22Rv1 (cell line): ENCODE measurements at regions not wholly inside any gene's neighbourhood (a gene's known extent, or its start where the extent isn't known, plus 50 kb on each side); places are given as distances from the start of the nearest gene placed in this dataset.

Experiments
- H3K27ac ChIP-seq: fragments of 450-650 bp; 2 replicates; pipeline ENCODE4 v1.5.1; 2017
- ZFX ChIP-seq: fragments of 450-650 bp; IDR thresholded peaks from 2 replicates; pipeline ENCODE4 v1.6.1; 2017; ENCODE audit warnings: antibody characterized with exemption, borderline replicate concordance
- TF ChIP-seq, protein P1 (sequence below): fragments of 450-650 bp; IDR thresholded peaks from 2 replicates; pipeline ENCODE4 v1.5.1; 2017; ENCODE audit warnings: mild to moderate bottlenecking

DNA sequence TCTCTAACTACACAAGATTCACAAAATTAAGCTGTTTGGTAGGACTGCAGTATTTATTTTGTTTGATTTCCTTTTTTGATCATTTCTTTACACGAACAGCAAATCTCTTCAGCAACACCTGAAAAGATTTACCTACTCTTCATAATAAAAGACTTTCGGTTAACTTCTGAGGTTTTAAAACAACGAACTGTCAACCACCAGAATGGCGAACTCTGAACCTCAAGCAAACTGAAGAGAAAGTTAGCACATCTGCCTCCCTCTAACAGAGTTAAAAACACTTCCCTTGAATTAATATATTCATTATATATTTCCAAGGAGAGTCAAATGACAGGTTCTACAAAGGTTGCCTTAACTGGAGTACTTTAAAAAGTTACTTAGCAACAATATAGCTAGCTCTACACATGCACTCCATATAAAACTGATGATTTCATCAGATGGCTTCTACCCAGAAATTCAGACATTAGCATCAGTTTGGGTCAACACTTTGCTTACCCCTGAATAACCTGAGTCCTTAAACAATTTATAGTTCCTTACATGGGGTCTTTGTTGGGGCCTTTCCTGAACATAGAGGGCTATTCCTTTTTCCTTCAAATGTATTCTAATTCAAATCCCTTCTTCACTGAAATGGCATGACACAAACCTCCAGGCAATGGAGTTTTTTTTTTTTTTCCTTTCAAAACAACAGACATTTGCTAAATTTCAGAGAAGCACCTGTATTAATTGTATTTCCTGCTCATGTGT is 118.3 kb downstream of the SEM1 start:
- TF ChIP-seq, protein P1, sequence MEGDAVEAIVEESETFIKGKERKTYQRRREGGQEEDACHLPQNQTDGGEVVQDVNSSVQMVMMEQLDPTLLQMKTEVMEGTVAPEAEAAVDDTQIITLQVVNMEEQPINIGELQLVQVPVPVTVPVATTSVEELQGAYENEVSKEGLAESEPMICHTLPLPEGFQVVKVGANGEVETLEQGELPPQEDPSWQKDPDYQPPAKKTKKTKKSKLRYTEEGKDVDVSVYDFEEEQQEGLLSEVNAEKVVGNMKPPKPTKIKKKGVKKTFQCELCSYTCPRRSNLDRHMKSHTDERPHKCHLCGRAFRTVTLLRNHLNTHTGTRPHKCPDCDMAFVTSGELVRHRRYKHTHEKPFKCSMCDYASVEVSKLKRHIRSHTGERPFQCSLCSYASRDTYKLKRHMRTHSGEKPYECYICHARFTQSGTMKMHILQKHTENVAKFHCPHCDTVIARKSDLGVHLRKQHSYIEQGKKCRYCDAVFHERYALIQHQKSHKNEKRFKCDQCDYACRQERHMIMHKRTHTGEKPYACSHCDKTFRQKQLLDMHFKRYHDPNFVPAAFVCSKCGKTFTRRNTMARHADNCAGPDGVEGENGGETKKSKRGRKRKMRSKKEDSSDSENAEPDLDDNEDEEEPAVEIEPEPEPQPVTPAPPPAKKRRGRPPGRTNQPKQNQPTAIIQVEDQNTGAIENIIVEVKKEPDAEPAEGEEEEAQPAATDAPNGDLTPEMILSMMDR: no peak
- TF ChIP-seq ZFX: no peak
- H3K27ac ChIP-seq: no peak overlapping the region

DNA sequence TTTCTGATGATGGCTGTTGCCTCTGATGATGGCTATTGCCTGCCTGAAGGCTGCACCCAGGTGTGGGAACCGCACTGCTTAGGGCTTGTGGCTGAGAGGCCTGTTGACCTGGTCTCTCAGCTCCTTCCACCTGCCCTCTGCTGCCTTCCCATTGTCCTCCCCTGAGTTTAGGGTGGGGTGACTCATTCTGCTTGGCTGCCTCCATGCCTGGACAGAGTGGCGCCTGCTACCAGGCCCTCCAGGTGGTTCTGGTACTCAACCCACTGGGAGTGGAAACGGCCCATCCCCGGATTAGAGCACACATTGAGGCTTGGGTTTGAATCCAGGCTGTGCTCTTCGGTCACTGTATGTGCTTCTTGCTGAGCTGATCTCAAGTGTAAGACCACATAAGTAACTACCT is 120.6 kb downstream of the SEM1 start:
- no peak for TF ChIP-seq ZFX
- TF ChIP-seq, protein P1: no peak
- no peak overlapping the region for H3K27ac ChIP-seq

DNA sequence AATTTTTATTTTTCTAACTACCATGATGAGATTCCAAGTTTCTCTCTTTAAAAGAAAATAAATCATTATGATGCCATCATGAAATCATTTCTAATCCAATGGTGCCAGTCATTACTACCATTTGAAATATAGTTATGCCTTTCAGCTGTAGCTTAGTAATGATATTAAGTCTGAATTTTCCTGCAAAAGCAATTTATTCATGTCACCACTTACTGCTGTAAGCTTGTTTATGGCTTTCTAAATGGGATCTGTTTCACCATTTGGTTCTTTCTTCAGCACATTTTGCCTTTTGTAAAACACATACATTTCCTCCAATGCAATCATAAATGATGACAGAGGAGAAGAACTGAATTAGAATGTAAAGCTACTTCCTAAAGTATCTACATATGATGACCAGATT is 130.5 kb downstream of the SEM1 start:
- TF ChIP-seq, protein P1: no peak
- no peak for TF ChIP-seq ZFX
- H3K27ac ChIP-seq: no peak overlapping the region

GRCh38 chr7:96578606-96579005 is 131.0 kb downstream of the SEM1 start:
- TF ChIP-seq, protein P1: no peak
- no peak overlapping the region for H3K27ac ChIP-seq

GRCh38 chr7:96563409-96563808 is 146.2 kb downstream of the SEM1 start:
- no peak overlapping the region for H3K27ac ChIP-seq
- TF ChIP-seq, protein P1: no peak

DNA sequence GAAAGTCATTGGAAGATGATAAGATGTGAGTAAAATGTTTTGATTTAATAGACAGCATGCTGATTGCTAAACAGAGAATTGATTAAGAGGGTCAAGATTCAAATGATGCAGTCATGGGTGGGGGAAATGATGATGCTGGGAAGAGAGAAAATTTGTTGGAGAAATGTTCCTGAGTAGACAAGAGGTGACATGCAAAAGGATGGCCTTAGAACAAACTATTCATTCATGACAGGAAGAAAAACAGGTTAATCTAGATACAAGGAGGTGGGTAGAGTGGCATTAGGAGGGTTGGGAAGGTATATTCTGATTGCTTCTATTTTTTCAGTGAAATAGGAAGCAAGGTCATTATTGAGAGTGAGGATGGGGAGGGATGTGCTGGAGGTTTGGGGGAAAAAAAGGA is 146.7 kb downstream of the SEM1 start:
- TF ChIP-seq ZFX: no peak
- TF ChIP-seq, protein P1: no peak
- no peak overlapping the region for H3K27ac ChIP-seq

DNA sequence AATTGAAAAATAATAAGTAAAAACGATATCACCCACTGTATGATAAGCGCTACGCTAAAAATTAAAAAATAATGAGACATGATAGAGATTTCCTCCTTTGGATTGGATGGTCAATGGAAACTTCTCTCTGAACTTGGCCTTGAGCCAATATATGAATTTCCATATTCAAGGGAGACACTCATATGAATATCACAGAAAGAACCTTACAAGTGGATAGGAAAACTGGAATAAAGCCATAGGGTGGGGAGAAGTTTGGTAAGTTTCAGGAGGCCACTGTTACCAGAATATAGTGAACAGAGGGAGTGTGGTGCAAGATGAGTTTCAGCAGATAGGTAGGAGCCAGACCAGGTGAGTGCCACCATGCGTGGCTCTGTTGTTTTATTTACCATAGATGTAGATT is 147.2 kb downstream of the SEM1 start:
- TF ChIP-seq, protein P1: no peak
- TF ChIP-seq ZFX: no peak
- no peak overlapping the region for H3K27ac ChIP-seq
